GM12878 (cell line): ENCODE measurements at regions not wholly inside any gene's neighbourhood (a gene's known extent, or its start where the extent isn't known, plus 50 kb on each side); places are given as distances from the start of the nearest gene placed in this dataset.
"Not testable (repeated sequence)": the region's sequence is repeated elsewhere in the genome, so short reads cannot be mapped to it uniquely, and the experiment has no call there.

Experiments used
- ATAC-seq: fragments of 200-7000 bp; cut with Tn5 transposase; 3 replicates; pipeline ENCODE4 v1.9.1; 2020; ENCODE audit warnings: mild to moderate bottlenecking, moderate library complexity
- BruUV-seq: library from RNA; stranded (reverse); fragments of 400-500 nt; replicated peaks from 2 replicates; lab custom pipeline; 2021; lab: Mats Ljungman, UMichigan
- CTCF ChIA-PET: fragments of 300-600 bp; sonication (Branson Sonifier 250); formaldehyde crosslinking; extraction: SDS; loops from one replicate; lab custom pipeline; 2021; ENCODE audit warnings: inconsistent platforms; lab: Yijun Ruan, JAX
- POLR2A ChIA-PET: fragments of 350-600 bp; formaldehyde crosslinking; extraction: SDS; loops from one replicate; lab custom pipeline; 2021; ENCODE audit warnings: inconsistent platforms; lab: Charles Lee
- RAD21 ChIA-PET: fragments of 300-600 bp; sonication (Branson Sonifier 250); formaldehyde crosslinking; loops from one replicate; lab custom pipeline; 2023; ENCODE audit warnings: antibody characterized with exemption; ENCODE audit not compliant: unreplicated experiment; lab: Charles Lee
- SMC1A ChIA-PET: fragments of 300-600 bp; sonication (Branson Sonifier 250); formaldehyde crosslinking; loops from one replicate; lab custom pipeline; 2023; ENCODE audit not compliant: unreplicated experiment, uncharacterized antibody; lab: Charles Lee
- DNase-seq: peaks from one replicate; pipeline ENCODE4 v3.0.0-alpha.2; 2011; ENCODE audit warnings: low read depth, low spot score
- FAIRE-seq: peaks from 3 replicates; lab custom pipeline; 2011; peaks lifted over from hg19 to GRCh38; lab: Jason Lieb, UNC
- H2AFZ ChIP-seq: 2 replicates; pipeline ENCODE4 v1.6.0; 2011; ENCODE audit warnings: low read depth, low read length, control low read depth; ENCODE audit not compliant: control insufficient read depth
- H3K27ac ChIP-seq: 2 replicates; pipeline ENCODE4 v1.5.1; 2011; ENCODE audit warnings: control low read depth; ENCODE audit not compliant: control insufficient read depth, insufficient read depth
- H3K27me3 ChIP-seq, 2 experiments: replicated peaks in 1 of 2; 2 replicates each; pipeline versions ENCODE4 v1.6.0 to v1.6.1; 2011; ENCODE audit warnings: low read length in 1 of 2; ENCODE audit not compliant: control insufficient read depth in 2 of 2, insufficient read depth in 2 of 2
- H3K36me3 ChIP-seq, 2 experiments: 2 replicates each; pipeline ENCODE4 v1.5.1; 2011; ENCODE audit warnings: low read length in 1 of 2; ENCODE audit not compliant: control insufficient read depth in 2 of 2, insufficient read depth in 2 of 2
- H3K4me1 ChIP-seq: 2 replicates; pipeline ENCODE4 v1.6.1; 2011; ENCODE audit warnings: mild to moderate bottlenecking, low read length, moderate library complexity, mixed read lengths; ENCODE audit not compliant: control insufficient read depth, insufficient read depth
- H3K4me2 ChIP-seq: 2 replicates; pipeline ENCODE4 v1.6.0; 2011; ENCODE audit warnings: control low read depth; ENCODE audit not compliant: control insufficient read depth, insufficient read depth
- H3K4me3 ChIP-seq: fragments of 200-600 bp; sonication (generic); 2 replicates; pipeline ENCODE4 v1.5.1; 2016
- H3K79me2 ChIP-seq: 2 replicates; pipeline ENCODE4 v1.6.0; 2011; ENCODE audit warnings: low read length; ENCODE audit not compliant: control insufficient read depth, insufficient read depth
- H3K9ac ChIP-seq: 2 replicates; pipeline ENCODE4 v1.8.0; 2011; ENCODE audit warnings: low read length, control low read depth, mixed read lengths; ENCODE audit not compliant: control insufficient read depth, insufficient read depth
- H3K9me3 ChIP-seq: replicated peaks from 3 replicates; pipeline ENCODE4 v1.5.1; 2011; ENCODE audit warnings: mild to moderate bottlenecking, low read length; ENCODE audit not compliant: control insufficient read depth, insufficient read depth
- H4K20me1 ChIP-seq: 2 replicates; pipeline ENCODE4 v1.6.0; 2011; ENCODE audit not compliant: control insufficient read depth, insufficient read depth
- ASH2L ChIP-seq: fragments of 300-600, 200-600 bp; sonication (generic); IDR thresholded peaks from 2 replicates; pipeline ENCODE4 v1.6.1; 2017; ENCODE audit warnings: low read depth, mild to moderate bottlenecking, borderline replicate concordance
- E2F8 ChIP-seq: fragments of 450-650 bp; IDR thresholded peaks from 2 replicates; pipeline ENCODE4 v1.6.1; 2018; ENCODE audit warnings: mild to moderate bottlenecking, low read depth, moderate library complexity; ENCODE audit not compliant: partially characterized antibody
- WGBS: methylation state at CpG from one replicate; pipeline ENCODE4 v1.1.6; 2016; ENCODE audit warnings: low lambda C conversion rate; ENCODE audit not compliant: insufficient replicate concordance, insufficient coverage; ENCODE audit errors: missing lambda C conversion rate; 5-methylcytosine and 5-hydroxymethylcytosine counted together
- in situ Hi-C: fragments of 300-500 bp; cut with MboI; formaldehyde crosslinking; loops from 9 replicates; pipeline ENCODE4 v1.14.3; 2018; ENCODE audit warnings: mixed read lengths
- intact Hi-C: fragments of 100-400 bp; cut with micrococcal nuclease; formaldehyde crosslinking; loops from one replicate; pipeline ENCODE4 v1.14.2; 2022; ENCODE audit not compliant: unreplicated experiment
- TF ChIP-seq, protein P1 (sequence below): fragments of 450-650 bp; IDR thresholded peaks from 2 replicates; pipeline ENCODE4 v1.6.1; 2016; ENCODE audit warnings: mild to moderate bottlenecking, moderate library complexity, borderline replicate concordance

GRCh38 chr4:166202991-166203390 is 330.0 kb downstream of the TLL1 start (continued):
- no peak for TF ChIP-seq E2F8
- TF ChIP-seq, protein P1, sequence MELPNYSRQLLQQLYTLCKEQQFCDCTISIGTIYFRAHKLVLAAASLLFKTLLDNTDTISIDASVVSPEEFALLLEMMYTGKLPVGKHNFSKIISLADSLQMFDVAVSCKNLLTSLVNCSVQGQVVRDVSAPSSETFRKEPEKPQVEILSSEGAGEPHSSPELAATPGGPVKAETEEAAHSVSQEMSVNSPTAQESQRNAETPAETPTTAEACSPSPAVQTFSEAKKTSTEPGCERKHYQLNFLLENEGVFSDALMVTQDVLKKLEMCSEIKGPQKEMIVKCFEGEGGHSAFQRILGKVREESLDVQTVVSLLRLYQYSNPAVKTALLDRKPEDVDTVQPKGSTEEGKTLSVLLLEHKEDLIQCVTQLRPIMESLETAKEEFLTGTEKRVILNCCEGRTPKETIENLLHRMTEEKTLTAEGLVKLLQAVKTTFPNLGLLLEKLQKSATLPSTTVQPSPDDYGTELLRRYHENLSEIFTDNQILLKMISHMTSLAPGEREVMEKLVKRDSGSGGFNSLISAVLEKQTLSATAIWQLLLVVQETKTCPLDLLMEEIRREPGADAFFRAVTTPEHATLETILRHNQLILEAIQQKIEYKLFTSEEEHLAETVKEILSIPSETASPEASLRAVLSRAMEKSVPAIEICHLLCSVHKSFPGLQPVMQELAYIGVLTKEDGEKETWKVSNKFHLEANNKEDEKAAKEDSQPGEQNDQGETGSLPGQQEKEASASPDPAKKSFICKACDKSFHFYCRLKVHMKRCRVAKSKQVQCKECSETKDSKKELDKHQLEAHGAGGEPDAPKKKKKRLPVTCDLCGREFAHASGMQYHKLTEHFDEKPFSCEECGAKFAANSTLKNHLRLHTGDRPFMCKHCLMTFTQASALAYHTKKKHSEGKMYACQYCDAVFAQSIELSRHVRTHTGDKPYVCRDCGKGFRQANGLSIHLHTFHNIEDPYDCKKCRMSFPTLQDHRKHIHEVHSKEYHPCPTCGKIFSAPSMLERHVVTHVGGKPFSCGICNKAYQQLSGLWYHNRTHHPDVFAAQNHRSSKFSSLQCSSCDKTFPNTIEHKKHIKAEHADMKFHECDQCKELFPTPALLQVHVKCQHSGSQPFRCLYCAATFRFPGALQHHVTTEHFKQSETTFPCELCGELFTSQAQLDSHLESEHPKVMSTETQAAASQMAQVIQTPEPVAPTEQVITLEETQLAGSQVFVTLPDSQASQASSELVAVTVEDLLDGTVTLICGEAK = no peak
- no peak for TF ChIP-seq ASH2L
- TF ChIP-seq, all 136 proteins: peak for 0

GRCh38 chr4:166212326-166212725 is 339.3 kb downstream of the TLL1 start:
- H3K27me3 ChIP-seq, RAD21 ChIA-PET, FAIRE-seq, H4K20me1 ChIP-seq, H3K4me3 ChIP-seq, H3K4me2 ChIP-seq, H3K79me2 ChIP-seq, ATAC-seq, POLR2A ChIA-PET, SMC1A ChIA-PET, in situ Hi-C loops, CTCF ChIA-PET, H3K36me3 ChIP-seq, intact Hi-C loops, H3K9ac ChIP-seq, H3K9me3 ChIP-seq, BruUV-seq, DNase-seq, H3K4me1 ChIP-seq, H3K27ac ChIP-seq, H2AFZ ChIP-seq: not testable (repeated sequence)
- 35% methylated on average over 4 of the region's 4 CpGs for WGBS
